Panc1 (cell line): ENCODE measurements at regions not wholly inside any gene's neighbourhood (a gene's known extent, or its start where the extent isn't known, plus 50 kb on each side); places are given as distances from the start of the nearest gene placed in this dataset.

Experiments used
- ATAC-seq: fragments of 200-7000 bp; cut with Tn5 transposase; 2 replicates; pipeline ENCODE4 v1.9.1; 2020; ENCODE audit warnings: mild to moderate bottlenecking, moderate library complexity
- BruUV-seq: library from RNA; stranded (reverse); fragments of 400-500 nt; replicated peaks from 2 replicates; lab custom pipeline; 2021; lab: Mats Ljungman, UMichigan
- CTCF ChIA-PET: fragments of 300-600 bp; sonication (Branson Sonifier 250); formaldehyde crosslinking; loops from one replicate; lab custom pipeline; 2022; ENCODE audit warnings: antibody characterized with exemption; lab: Charles Lee
- POLR2A ChIA-PET: fragments of 300-600 bp; sonication (Branson Sonifier 250); formaldehyde crosslinking; loops from one replicate; lab custom pipeline; 2022; ENCODE audit warnings: antibody characterized with exemption; lab: Charles Lee
- DNase-seq: peaks from one replicate; pipeline ENCODE4 v3.0.0-alpha.2; 2010; ENCODE audit warnings: low read depth, low spot score
- H3K27ac ChIP-seq: 2 replicates; pipeline ENCODE4 v1.5.1; 2011; ENCODE audit warnings: mild to moderate bottlenecking, low read length, inconsistent platforms
- H3K27me3 ChIP-seq: fragments of 200-500 bp; sonication (Bioruptor generic); 2 replicates; pipeline ENCODE4 v1.6.0; 2014; ENCODE audit warnings: low read length, inconsistent platforms; ENCODE audit not compliant: control insufficient read depth, insufficient read depth
- H3K36me3 ChIP-seq: fragments of 200-500 bp; sonication (Bioruptor generic); 2 replicates; pipeline ENCODE4 v1.5.1; 2014; ENCODE audit warnings: inconsistent platforms, mild to moderate bottlenecking, low read length, moderate library complexity; ENCODE audit not compliant: control insufficient read depth, insufficient read depth
- H3K4me1 ChIP-seq: 2 replicates; pipeline ENCODE4 v1.5.1; 2011; ENCODE audit warnings: inconsistent platforms, mild to moderate bottlenecking, low read length, moderate library complexity; ENCODE audit not compliant: control insufficient read depth, insufficient read depth
- H3K4me3 ChIP-seq, 2 experiments: 2 replicates each; pipeline ENCODE4 v1.5.1; 2011 to 2012; ENCODE audit warnings: low read depth in 2 of 2, low read length in 2 of 2, mild to moderate bottlenecking in 2 of 2, inconsistent platforms in 1 of 2, moderate library complexity in 1 of 2
- H3K9me3 ChIP-seq: fragments of 200-500 bp; sonication (Bioruptor generic); 2 replicates; pipeline ENCODE4 v1.5.1; 2014; ENCODE audit warnings: low read depth, mild to moderate bottlenecking, inconsistent platforms, low read length, moderate library complexity; ENCODE audit not compliant: control insufficient read depth, insufficient read depth
- CTCF ChIP-seq: fragments of 450-650 bp; IDR thresholded peaks from 2 replicates; pipeline ENCODE4 v1.5.1; 2017; ENCODE audit warnings: mild to moderate bottlenecking
- POLR2AphosphoS5 ChIP-seq: IDR thresholded peaks from 2 replicates; pipeline ENCODE4 v1.6.1; 2012; ENCODE audit warnings: mild to moderate bottlenecking, low read depth, low read length, moderate library complexity
- REST ChIP-seq, 2 experiments: IDR thresholded peaks; 2 replicates each; pipeline ENCODE4 v1.6.1; 2011 to 2012; ENCODE audit warnings: low read depth in 2 of 2, control low read depth in 1 of 2, low read length in 1 of 2, mild to moderate bottlenecking in 1 of 2, moderate library complexity in 1 of 2; ENCODE audit not compliant: insufficient read depth in 1 of 2
- SIN3A ChIP-seq: IDR thresholded peaks from 2 replicates; pipeline ENCODE4 v1.6.1; 2012; ENCODE audit warnings: low read depth, mild to moderate bottlenecking, low read length, moderate library complexity, borderline replicate concordance; ENCODE audit not compliant: insufficient read depth
- TCF7L2 ChIP-seq: IDR thresholded peaks from 2 replicates; pipeline ENCODE4 v1.6.1; 2011; ENCODE audit warnings: mild to moderate bottlenecking, low read depth, low read length, inconsistent platforms
- in situ Hi-C: cut with HindIII; loops from 2 replicates; pipeline ENCODE4 v1.10.0; 2016; ENCODE audit warnings: low sequenced_read_pairs, low pct_unique_long_range_greater_than_20kb
- intact Hi-C: fragments of 100-400 bp; cut with micrococcal nuclease; formaldehyde crosslinking; loops from one replicate; pipeline ENCODE4 v1.10.0; 2022; ENCODE audit not compliant: unreplicated experiment

GRCh38 chr1:168910403-168910802 is 181.4 kb upstream of the DPT start:
- Histone ChIP-seq H3K4me3 (no peak overlapping the region), H3K36me3 (no peaks in the 10 kb centered on the region), H3K27me3 (no peaks in the 10 kb centered on the region), H3K4me1 (no peaks in the 10 kb centered on the region), H3K9me3 (no peaks in the 10 kb centered on the region), H3K27ac (no peak overlapping the region)
- no peak for TF ChIP-seq POLR2AphosphoS5
- no peak for TF ChIP-seq REST (IDR thresholded peaks at IDR 0.05; ENCODE audit: insufficient read depth in 1 of 2, low read depth in 2 of 2, low read length in 1 of 2)
- no peak for TF ChIP-seq SIN3A
- no peak for TF ChIP-seq CTCF
- POLR2A ChIA-PET = no interaction called here
- DNase-seq = no peak
- BruUV-seq = no TSS peak
- no peak for ATAC-seq
- intact Hi-C loops = no loop called here
- CTCF ChIA-PET = no interaction called here
- in situ Hi-C loops = no loop called here

GRCh38 chr1:168911370-168911769 is 182.4 kb upstream of the DPT start:
- in situ Hi-C loops (no loop called here), intact Hi-C loops (no loop called here)
- TF ChIP-seq CTCF (no peak), POLR2AphosphoS5 (no peak), SIN3A (no peak), REST (IDR thresholded peaks at IDR 0.05; ENCODE audit: insufficient read depth in 1 of 2, low read depth in 2 of 2, low read length in 1 of 2) (no peak), TCF7L2 (no peak)
- no peak overlapping the region for H3K4me3 ChIP-seq
- ChIA-PET CTCF (no interaction called here), POLR2A (no interaction called here)
- DNase-seq = no peak
- H3K27ac ChIP-seq = no peak overlapping the region
- H3K36me3 ChIP-seq = no peaks in the 10 kb centered on the region
- no peaks in the 10 kb centered on the region for H3K9me3 ChIP-seq
- no peaks in the 10 kb centered on the region for H3K4me1 ChIP-seq
- no peak for ATAC-seq
- H3K27me3 ChIP-seq = no peaks in the 10 kb centered on the region
- no TSS peak for BruUV-seq
